ENCODE measurements at regions not wholly inside any gene's neighbourhood (a gene's known extent, or its start where the extent isn't known, plus 50 kb on each side); places are given as distances from the start of the nearest gene placed in this dataset.

DNA sequence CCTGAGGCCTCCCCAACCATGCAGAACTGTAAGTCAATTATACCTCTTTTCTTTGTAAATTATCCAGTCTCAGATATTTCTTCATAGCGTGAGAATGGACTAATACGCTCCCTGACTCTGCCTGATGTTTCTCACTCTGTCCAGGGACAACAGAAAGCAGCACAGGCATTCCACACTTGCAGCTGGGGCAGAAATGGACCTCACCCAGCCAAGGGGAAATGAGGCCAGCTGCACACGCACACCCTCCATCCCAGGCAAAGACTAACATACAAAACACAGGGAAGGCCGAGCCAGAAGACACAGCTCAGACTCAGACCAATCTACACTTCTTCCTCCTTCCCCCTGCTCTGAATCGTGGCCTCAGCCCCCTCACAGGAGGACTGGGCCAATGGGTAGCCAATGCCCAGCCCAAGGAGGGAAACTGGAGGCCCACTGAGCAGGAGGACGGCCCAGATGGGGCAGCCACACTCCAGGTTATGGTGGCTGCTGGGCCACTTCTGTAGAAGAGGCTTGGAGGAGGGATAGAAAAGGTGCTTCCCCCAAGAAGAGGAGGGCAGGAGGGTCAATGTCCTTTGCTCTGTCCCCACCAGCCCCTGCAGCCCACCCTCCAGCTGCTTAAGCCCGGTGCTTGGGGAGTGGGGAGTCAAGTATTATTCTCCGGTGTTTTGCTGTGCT is 228.4 kb downstream of the NPHP4 start:
- WGBS, 5 donors = 64 to 72% (median 67%) methylated on average over 8 of the region's 8 CpGs
- intact Hi-C loops (cut with DNase I; ENCODE audit: low total_unique reads) = no loop called here
- H3K36me3 ChIP-seq = no peaks in the 10 kb centered on the region
- H3K4me1 ChIP-seq = no peaks in the 10 kb centered on the region
- no peak for TF ChIP-seq POLR2A (IDR thresholded peaks at IDR 0.05)
- TF ChIP-seq POLR2AphosphoS5 (IDR thresholded peaks at IDR 0.05) = no peak
- TF ChIP-seq EP300 (IDR thresholded peaks at IDR 0.05) = no peak
- TF ChIP-seq, protein P1, sequence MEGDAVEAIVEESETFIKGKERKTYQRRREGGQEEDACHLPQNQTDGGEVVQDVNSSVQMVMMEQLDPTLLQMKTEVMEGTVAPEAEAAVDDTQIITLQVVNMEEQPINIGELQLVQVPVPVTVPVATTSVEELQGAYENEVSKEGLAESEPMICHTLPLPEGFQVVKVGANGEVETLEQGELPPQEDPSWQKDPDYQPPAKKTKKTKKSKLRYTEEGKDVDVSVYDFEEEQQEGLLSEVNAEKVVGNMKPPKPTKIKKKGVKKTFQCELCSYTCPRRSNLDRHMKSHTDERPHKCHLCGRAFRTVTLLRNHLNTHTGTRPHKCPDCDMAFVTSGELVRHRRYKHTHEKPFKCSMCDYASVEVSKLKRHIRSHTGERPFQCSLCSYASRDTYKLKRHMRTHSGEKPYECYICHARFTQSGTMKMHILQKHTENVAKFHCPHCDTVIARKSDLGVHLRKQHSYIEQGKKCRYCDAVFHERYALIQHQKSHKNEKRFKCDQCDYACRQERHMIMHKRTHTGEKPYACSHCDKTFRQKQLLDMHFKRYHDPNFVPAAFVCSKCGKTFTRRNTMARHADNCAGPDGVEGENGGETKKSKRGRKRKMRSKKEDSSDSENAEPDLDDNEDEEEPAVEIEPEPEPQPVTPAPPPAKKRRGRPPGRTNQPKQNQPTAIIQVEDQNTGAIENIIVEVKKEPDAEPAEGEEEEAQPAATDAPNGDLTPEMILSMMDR (IDR thresholded peaks at IDR 0.05) = no peak
- H3K27me3 ChIP-seq = peaks cover 0 to 61% (median 32%) of the 10 kb centered on the region in 3 donors
- H3K27ac ChIP-seq = no peak overlapping the region
- H3K9me3 ChIP-seq = peaks cover 0 to 28% (median 12%) of the 10 kb centered on the region in 4 donors
- no peak for DNase-seq
- H3K4me3 ChIP-seq = no peak overlapping the region

DNA sequence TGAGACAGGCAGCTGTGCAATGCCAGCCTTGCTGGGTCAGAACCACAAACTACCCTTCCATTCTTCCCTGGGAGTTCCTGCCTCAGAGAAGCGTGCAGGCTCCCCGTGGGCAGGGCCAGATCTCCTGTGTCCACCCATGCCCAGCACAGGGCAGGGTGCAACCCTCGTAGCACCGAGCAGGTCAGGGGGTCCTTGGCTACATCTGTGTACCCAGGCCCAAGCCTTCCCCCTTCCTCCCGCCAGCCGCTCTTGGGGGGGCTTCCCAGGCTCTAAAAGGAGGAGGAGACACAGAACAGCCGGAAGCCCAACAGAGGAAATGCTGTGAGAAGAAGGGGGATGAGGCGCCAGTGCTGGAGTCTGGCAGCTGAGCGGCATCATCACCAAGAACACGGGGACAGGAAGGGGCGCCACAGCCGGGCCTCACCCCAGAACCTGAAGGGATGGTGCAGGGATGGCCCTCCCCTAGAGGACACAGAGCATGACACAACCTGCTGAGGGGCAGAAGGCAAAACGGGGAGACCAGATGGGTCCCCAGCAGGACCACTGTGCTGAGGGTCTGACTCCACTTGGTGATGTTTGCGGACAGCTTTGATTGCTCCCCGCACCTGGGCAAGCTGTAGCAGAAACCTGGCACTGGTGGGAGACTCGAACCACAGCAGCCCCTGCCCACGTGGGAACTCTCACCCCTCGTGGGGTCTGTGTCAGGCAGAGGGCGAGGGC is 233.2 kb downstream of the NPHP4 start:
- intact Hi-C loops (cut with DNase I; ENCODE audit: low total_unique reads) = no loop called here
- H3K27ac ChIP-seq = no peak overlapping the region
- 65 to 73% (median 69%) methylated on average over 12 to 19 of the region's 19 CpGs for WGBS, 5 donors
- TF ChIP-seq POLR2AphosphoS5 (IDR thresholded peaks at IDR 0.05) (no peak), POLR2A (IDR thresholded peaks at IDR 0.05) (no peak), EP300 (IDR thresholded peaks at IDR 0.05) (no peak)
- TF ChIP-seq, protein P1 (IDR thresholded peaks at IDR 0.05) = no peak
- no peaks in the 10 kb centered on the region for H3K36me3 ChIP-seq
- no peak overlapping the region for H3K4me3 ChIP-seq
- H3K27me3 ChIP-seq = peaks cover 0 to 50% (median 4%) of the 10 kb centered on the region in 3 donors
- H3K4me1 ChIP-seq = no peaks in the 10 kb centered on the region
- no peak for DNase-seq
- peaks cover 0 to 26% (median 11%) of the 10 kb centered on the region in 4 donors for H3K9me3 ChIP-seq

DNA sequence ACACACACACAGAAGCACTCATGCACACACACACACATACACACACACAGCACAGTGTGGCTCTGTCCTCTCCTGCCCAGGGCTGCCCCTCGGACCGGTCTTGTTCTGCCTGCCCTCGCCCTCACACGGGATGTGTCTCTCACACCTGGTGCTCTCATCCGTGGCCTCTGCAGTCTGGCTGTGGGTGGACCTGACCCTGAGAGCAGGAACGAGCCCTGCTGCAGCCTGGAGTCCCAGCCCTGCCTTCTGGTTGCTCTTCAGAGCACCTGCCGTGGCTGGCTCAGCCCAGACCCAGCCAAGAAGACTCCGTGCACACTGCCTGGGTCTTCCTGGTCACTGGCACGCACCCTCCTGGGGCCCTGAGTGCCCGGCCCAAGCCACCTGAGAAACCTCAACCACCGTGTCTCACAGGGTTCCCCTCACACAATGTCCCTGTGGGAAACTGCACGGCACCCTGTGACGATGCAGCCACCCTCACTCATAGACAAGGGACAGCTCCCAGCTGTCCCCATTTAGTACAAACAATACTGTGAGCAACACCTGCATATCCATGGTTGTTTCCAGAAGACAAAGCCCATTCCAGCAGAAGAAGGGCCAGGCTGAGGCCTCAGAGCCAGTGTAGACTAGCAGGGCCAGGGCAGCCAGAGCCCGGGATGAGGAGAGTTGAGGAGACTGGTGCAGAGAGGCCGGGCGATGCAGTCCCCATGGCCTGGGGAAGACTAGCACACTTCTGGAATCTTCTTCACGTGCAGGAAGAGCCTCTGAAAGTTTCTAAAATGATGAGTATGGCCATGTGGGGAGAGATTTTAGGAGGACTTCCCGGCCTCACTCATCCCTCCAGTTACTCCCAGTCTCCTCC is 234.0 kb downstream of the NPHP4 start:
- TF ChIP-seq POLR2A (IDR thresholded peaks at IDR 0.05) (no peak), POLR2AphosphoS5 (IDR thresholded peaks at IDR 0.05) (no peak), EP300 (IDR thresholded peaks at IDR 0.05) (no peak)
- TF ChIP-seq, protein P1 (IDR thresholded peaks at IDR 0.05) = no peak
- H3K4me1 ChIP-seq = no peaks in the 10 kb centered on the region
- peaks cover 0 to 52% (median 0%) of the 10 kb centered on the region in 3 donors for H3K27me3 ChIP-seq
- no peaks in the 10 kb centered on the region for H3K36me3 ChIP-seq
- H3K27ac ChIP-seq = no peak overlapping the region
- H3K9me3 ChIP-seq = peaks cover 0 to 18% (median 3%) of the 10 kb centered on the region in 4 donors
- intact Hi-C loops (cut with DNase I; ENCODE audit: low total_unique reads) = no loop called here
- H3K4me3 ChIP-seq = no peak overlapping the region
- 61 to 77% (median 70%) methylated on average over 15 to 18 of the region's 18 CpGs for WGBS, 5 donors
- DNase-seq = no peak

GRCh38 chr1:5757187-5757805 is 234.9 kb downstream of the NPHP4 start:
- DNase-seq = no peak
- H3K4me3 ChIP-seq = no peak overlapping the region
- TF ChIP-seq POLR2A (IDR thresholded peaks at IDR 0.05) (no peak), POLR2AphosphoS5 (IDR thresholded peaks at IDR 0.05) (no peak), EP300 (IDR thresholded peaks at IDR 0.05) (no peak)
- TF ChIP-seq, protein P1 (IDR thresholded peaks at IDR 0.05) = no peak
- H3K27ac ChIP-seq = no peak overlapping the region
- H3K27me3 ChIP-seq = peaks cover 0 to 60% (median 0%) of the 10 kb centered on the region in 3 donors
- 58 to 86% (median 84%) methylated on average over 13 to 18 of the region's 18 CpGs for WGBS, 5 donors
- peaks cover 0 to 11% (median 0%) of the 10 kb centered on the region in 4 donors for H3K9me3 ChIP-seq
- H3K36me3 ChIP-seq = no peaks in the 10 kb centered on the region
- intact Hi-C loops (cut with DNase I; ENCODE audit: low total_unique reads) = no loop called here
- H3K4me1 ChIP-seq = no peaks in the 10 kb centered on the region
